SK-N-SH treated with all-trans-retinoic acid at 6 μM for 48 hours (cell line): ENCODE measurements at regions not wholly inside any gene's neighbourhood (a gene's known extent, or its start where the extent isn't known, plus 50 kb on each side); places are given as distances from the start of the nearest gene placed in this dataset.

ENCODE experiments used
- ATAC-seq: fragments of 200-7000 bp; cut with Tn5 transposase; 3 replicates; pipeline ENCODE4 v1.9.1; 2020; ENCODE audit warnings: mild to moderate bottlenecking, moderate library complexity
- ARNTL ChIP-seq: fragments of 450-650 bp; formaldehyde crosslinking; IDR thresholded peaks from 2 replicates; pipeline ENCODE4 v1.5.0; 2020; ENCODE audit warnings: low read depth, mild to moderate bottlenecking, moderate library complexity, borderline replicate concordance
- BACH2 ChIP-seq: fragments of 250-450 bp; sonication (Bioruptor Pico); IDR thresholded peaks from 2 replicates; pipeline ENCODE4 v1.9.0; 2021; ENCODE audit warnings: mild to moderate bottlenecking, borderline replicate concordance
- CREB5 ChIP-seq: fragments of 250-450 bp; sonication (Bioruptor Pico); IDR thresholded peaks from 2 replicates; pipeline ENCODE4 v1.5.1; 2020; ENCODE audit warnings: low read depth, mild to moderate bottlenecking, moderate library complexity
- CSDC2 ChIP-seq: fragments of 250-450 bp; sonication (Bioruptor Pico); IDR thresholded peaks from 2 replicates; pipeline ENCODE4 v1.5.0; 2020; ENCODE audit warnings: mild to moderate bottlenecking, moderate library complexity
- CSRNP3 ChIP-seq: fragments of 250-450 bp; sonication (Bioruptor Pico); IDR thresholded peaks from 2 replicates; pipeline ENCODE4 v1.5.1; 2021; ENCODE audit warnings: mild to moderate bottlenecking, moderate library complexity
- ESRRG ChIP-seq: fragments of 250-450 bp; sonication (Bioruptor Pico); IDR thresholded peaks from 2 replicates; pipeline ENCODE4 v1.6.1; 2021; ENCODE audit warnings: mild to moderate bottlenecking
- GLIS3 ChIP-seq: fragments of 250-450 bp; sonication (Bioruptor Pico); IDR thresholded peaks from 2 replicates; pipeline ENCODE4 v1.5.0; 2020; ENCODE audit warnings: mild to moderate bottlenecking, moderate library complexity
- ISL1 ChIP-seq: fragments of 250-450 bp; sonication (Bioruptor Pico); IDR thresholded peaks from 2 replicates; pipeline ENCODE4 v2.1.2; 2022; ENCODE audit warnings: mild to moderate bottlenecking, moderate library complexity
- OSR1 ChIP-seq: fragments of 250-450 bp; sonication (Bioruptor Pico); IDR thresholded peaks from 2 replicates; pipeline ENCODE4 v1.8.0; 2022; ENCODE audit warnings: moderate library complexity, mild to moderate bottlenecking, inconsistent platforms
- PATZ1 ChIP-seq: fragments of 250-450 bp; sonication (Bioruptor Pico); IDR thresholded peaks from 2 replicates; pipeline ENCODE4 v1.8.0; 2020; ENCODE audit warnings: mild to moderate bottlenecking, moderate library complexity, borderline replicate concordance
- POU6F1 ChIP-seq: fragments of 250-450 bp; sonication (Bioruptor Pico); IDR thresholded peaks from 2 replicates; pipeline ENCODE4 v1.8.0; 2021; ENCODE audit warnings: low read depth, mild to moderate bottlenecking, moderate library complexity, borderline replicate concordance
- PPARA ChIP-seq: fragments of 250-450 bp; sonication (Bioruptor Pico); IDR thresholded peaks from 2 replicates; pipeline ENCODE4 v1.5.0; 2020; ENCODE audit warnings: mild to moderate bottlenecking, borderline replicate concordance
- RARB ChIP-seq: fragments of 250-450 bp; sonication (Bioruptor Pico); IDR thresholded peaks from 2 replicates; pipeline ENCODE4 v1.8.0; 2021; ENCODE audit warnings: mild to moderate bottlenecking, moderate library complexity
- SNAI2 ChIP-seq: fragments of 250-450 bp; sonication (Bioruptor Pico); IDR thresholded peaks from 2 replicates; pipeline ENCODE4 v1.5.0; 2020; ENCODE audit warnings: mild to moderate bottlenecking, moderate library complexity
- TCF4 ChIP-seq: fragments of 250-450 bp; sonication (Bioruptor Pico); IDR thresholded peaks from 2 replicates; pipeline ENCODE4 v1.8.0; 2021; ENCODE audit warnings: mild to moderate bottlenecking, moderate library complexity, borderline replicate concordance
- TOX ChIP-seq: fragments of 250-450 bp; sonication (Bioruptor Pico); IDR thresholded peaks from 2 replicates; pipeline ENCODE4 v1.8.0; 2021; ENCODE audit warnings: mild to moderate bottlenecking, moderate library complexity, borderline replicate concordance
- TSHZ2 ChIP-seq: fragments of 250-450 bp; sonication (Bioruptor Pico); IDR thresholded peaks from 2 replicates; pipeline ENCODE4 v1.5.0; 2020; ENCODE audit warnings: mild to moderate bottlenecking, moderate library complexity
- ZC3H10 ChIP-seq: fragments of 250-450 bp; sonication (Bioruptor Pico); IDR thresholded peaks from 2 replicates; pipeline ENCODE4 v1.5.1; 2021; ENCODE audit warnings: mild to moderate bottlenecking, moderate library complexity
- ZFP3 ChIP-seq: fragments of 250-450 bp; sonication (Bioruptor Pico); IDR thresholded peaks from 2 replicates; pipeline ENCODE4 v1.5.0; 2020; ENCODE audit warnings: mild to moderate bottlenecking, moderate library complexity
- ZFP30 ChIP-seq: fragments of 450-650 bp; formaldehyde crosslinking; IDR thresholded peaks from 2 replicates; pipeline ENCODE4 v1.5.0; 2022; ENCODE audit warnings: mild to moderate bottlenecking, moderate library complexity
- ZNF565 ChIP-seq: fragments of 450-650 bp; formaldehyde crosslinking; conservative IDR thresholded peaks from 2 replicates; pipeline ENCODE4 v1.5.0; 2020; ENCODE audit warnings: low read depth, mild to moderate bottlenecking, moderate library complexity
- ZNF70 ChIP-seq: fragments of 450-650 bp; formaldehyde crosslinking; IDR thresholded peaks from 2 replicates; pipeline ENCODE4 v1.5.0; 2020; ENCODE audit warnings: mild to moderate bottlenecking, moderate library complexity
- ZNF8 ChIP-seq: fragments of 450-650 bp; formaldehyde crosslinking; IDR thresholded peaks from 2 replicates; pipeline ENCODE4 v1.5.0; 2020; ENCODE audit warnings: mild to moderate bottlenecking, moderate library complexity

GRCh38 chr15:100788418-100789105 lies 91.1 kb upstream of the ALDH1A3 start:
- ATAC-seq, result no peak; the same call in 2 of the 3 replicates
- TF ChIP-seq ZNF70 (CRISPR knock-in tag) (no peak), ESRRG (CRISPR knock-in tag) (no peak), ZNF565 (CRISPR knock-in tag) (no peak), TOX (no peak), ISL1 (CRISPR knock-in tag) (no peak), GLIS3 (no peak), OSR1 (CRISPR knock-in tag) (no peak), ZFP30 (CRISPR knock-in tag) (no peak), CREB5 (CRISPR knock-in tag) (no peak), PPARA (no peak), ZFP3 (CRISPR knock-in tag) (no peak), RARB (no peak), POU6F1 (no peak), TSHZ2 (no peak), CSRNP3 (CRISPR knock-in tag) (no peak), PATZ1 (CRISPR knock-in tag) (no peak), CSDC2 (no peak)

- ATAC-seq, result no peak
- TF ChIP-seq CSRNP3 (CRISPR knock-in tag), result no peak
- no peak for TF ChIP-seq SNAI2 (CRISPR knock-in tag)
- TF ChIP-seq TOX, result no peak
- no peak for TF ChIP-seq TCF4 (CRISPR knock-in tag)
- no peak for TF ChIP-seq OSR1 (CRISPR knock-in tag)
- no peak for TF ChIP-seq ISL1 (CRISPR knock-in tag)
- no peak for TF ChIP-seq ARNTL
Observed at GRCh38 chr15:100790786-100791265, 88.8 kb upstream of the ALDH1A3 start.

GRCh38 chr15:100794008-100794407 lies 85.6 kb upstream of the ALDH1A3 start:
- ATAC-seq, result no peak
- TF ChIP-seq CSRNP3 (CRISPR knock-in tag), result no peak
- no peak for TF ChIP-seq TCF4 (CRISPR knock-in tag)
- TF ChIP-seq ZNF70 (CRISPR knock-in tag), result no peak
- TF ChIP-seq ZNF8 (CRISPR knock-in tag), result no peak
- no peak for TF ChIP-seq PATZ1 (CRISPR knock-in tag)
- no peak for TF ChIP-seq RARB
- no peak for TF ChIP-seq ESRRG (CRISPR knock-in tag)
- TF ChIP-seq ISL1 (CRISPR knock-in tag), result no peak
- no peak for TF ChIP-seq ZC3H10
- TF ChIP-seq PPARA, result no peak
- no peak for TF ChIP-seq CSDC2
- no peak for TF ChIP-seq BACH2 (CRISPR knock-in tag)
- TF ChIP-seq ZFP3 (CRISPR knock-in tag), result no peak
